ENCODE measurements at regions not wholly inside any gene's neighbourhood (a gene's known extent, or its start where the extent isn't known, plus 50 kb on each side); places are given as distances from the start of the nearest gene placed in this dataset.

GRCh38 chr10:128587689-128588088 lies 461.5 kb upstream of the MKI67 start:
- H3K27ac Mint-ChIP-seq (ENCODE audit: unreplicated experiment): no peak overlapping the region
- H3K9me3 Mint-ChIP-seq: peaks cover 5% of the 10 kb centered on the region
- DNase-seq (ENCODE audit: low read depth, low spot score): no peak
- no peak for TF ChIP-seq CTCF (conservative IDR thresholded peaks at IDR 0.05)
- no peaks in the 10 kb centered on the region for H3K36me3 Mint-ChIP-seq (ENCODE audit: low read depth)
- no peaks in the 10 kb centered on the region for H3K4me1 Mint-ChIP-seq
- H3K27me3 Mint-ChIP-seq (ENCODE audit: low read depth): no peaks in the 10 kb centered on the region
- H3K4me3 Mint-ChIP-seq: no peak overlapping the region

GRCh38 chr10:128588402-128588801 lies 462.2 kb upstream of the MKI67 start:
- no peak overlapping the region for H3K4me3 Mint-ChIP-seq
- H3K36me3 Mint-ChIP-seq (ENCODE audit: low read depth): no peaks in the 10 kb centered on the region
- H3K27me3 Mint-ChIP-seq (ENCODE audit: low read depth): no peaks in the 10 kb centered on the region
- TF ChIP-seq CTCF (conservative IDR thresholded peaks at IDR 0.05): no peak
- DNase-seq (ENCODE audit: low read depth, low spot score): no peak
- no peak overlapping the region for H3K27ac Mint-ChIP-seq (ENCODE audit: unreplicated experiment)
- H3K9me3 Mint-ChIP-seq: peaks cover 4% of the 10 kb centered on the region
- no peaks in the 10 kb centered on the region for H3K4me1 Mint-ChIP-seq

GRCh38 chr10:128594688-128595087 lies 468.5 kb upstream of the MKI67 start:
- H3K27ac Mint-ChIP-seq (ENCODE audit: unreplicated experiment): no peak overlapping the region
- DNase-seq (ENCODE audit: low read depth, low spot score): no peak
- H3K36me3 Mint-ChIP-seq (ENCODE audit: low read depth): no peaks in the 10 kb centered on the region
- no peaks in the 10 kb centered on the region for H3K4me1 Mint-ChIP-seq
- H3K9me3 Mint-ChIP-seq: peaks cover 6% of the 10 kb centered on the region
- H3K27me3 Mint-ChIP-seq (ENCODE audit: low read depth): no peaks in the 10 kb centered on the region
- no peak overlapping the region for H3K4me3 Mint-ChIP-seq
- TF ChIP-seq CTCF (conservative IDR thresholded peaks at IDR 0.05): no peak

GRCh38 chr10:128596906-128597305 lies 470.7 kb upstream of the MKI67 start:
- Mint-ChIP-seq H3K9me3 (peaks cover 6% of the 10 kb centered on the region), H3K4me3 (no peak overlapping the region), H3K27ac (ENCODE audit: unreplicated experiment) (no peak overlapping the region), H3K4me1 (no peaks in the 10 kb centered on the region), H3K36me3 (ENCODE audit: low read depth) (no peaks in the 10 kb centered on the region), H3K27me3 (ENCODE audit: low read depth) (no peaks in the 10 kb centered on the region)
- TF ChIP-seq CTCF (conservative IDR thresholded peaks at IDR 0.05): no peak
- no peak for DNase-seq (ENCODE audit: low read depth, low spot score)

GRCh38 chr10:128599030-128599429 lies 472.8 kb upstream of the MKI67 start:
- peaks cover 12% of the 10 kb centered on the region for H3K9me3 Mint-ChIP-seq
- H3K4me1 Mint-ChIP-seq: no peaks in the 10 kb centered on the region
- H3K27me3 Mint-ChIP-seq (ENCODE audit: low read depth): no peaks in the 10 kb centered on the region
- H3K36me3 Mint-ChIP-seq (ENCODE audit: low read depth): no peaks in the 10 kb centered on the region
- no peak overlapping the region for H3K4me3 Mint-ChIP-seq
- no peak for TF ChIP-seq CTCF (conservative IDR thresholded peaks at IDR 0.05)
- DNase-seq (ENCODE audit: low read depth, low spot score): no peak
- H3K27ac Mint-ChIP-seq (ENCODE audit: unreplicated experiment): no peak overlapping the region

- Mint-ChIP-seq H3K36me3 (ENCODE audit: low read depth) (no peaks in the 10 kb centered on the region), H3K27me3 (ENCODE audit: low read depth) (no peaks in the 10 kb centered on the region), H3K4me3 (no peak overlapping the region), H3K4me1 (no peaks in the 10 kb centered on the region), H3K9me3 (peaks cover 12% of the 10 kb centered on the region), H3K27ac (ENCODE audit: unreplicated experiment) (peak overlapping the region; percentile 45)
- no peak for TF ChIP-seq CTCF (conservative IDR thresholded peaks at IDR 0.05)
- no peak for DNase-seq (ENCODE audit: low read depth, low spot score)
Observed at GRCh38 chr10:128599538-128599937, 473.3 kb upstream of the MKI67 start.

Data from neural crest cell (in vitro differentiated cells).